Loucy (cell line): ENCODE measurements at regions not wholly inside any gene's neighbourhood (a gene's known extent, or its start where the extent isn't known, plus 50 kb on each side); places are given as distances from the start of the nearest gene placed in this dataset.
A peak's percentile ranks its signal among the peaks of the same experiment; 100 is the strongest.

Experiments
- H2AFZ ChIP-seq: fragments of 200-600 bp; sonication (generic); 2 replicates; pipeline ENCODE4 v1.6.0; 2016; ENCODE audit warnings: antibody characterized with exemption, mild to moderate bottlenecking, low read length, moderate library complexity
- H3F3A ChIP-seq: fragments of 200-600 bp; 2 replicates; pipeline ENCODE4 v1.6.0; 2016; ENCODE audit warnings: antibody characterized with exemption, low read depth, mild to moderate bottlenecking
- H3K27me3 ChIP-seq: fragments of 200-600 bp; sonication (generic); 2 replicates; pipeline ENCODE4 v1.6.1; 2014; ENCODE audit warnings: low read length, mild to moderate bottlenecking; ENCODE audit not compliant: insufficient read depth, poor library complexity, severe bottlenecking
- H3K36me3 ChIP-seq: fragments of 200-600 bp; sonication (generic); 2 replicates; pipeline ENCODE4 v1.6.1; 2016; ENCODE audit warnings: low read length; ENCODE audit not compliant: insufficient read depth
- H3K4me1 ChIP-seq: fragments of 200-600 bp; sonication (generic); 2 replicates; pipeline ENCODE4 v1.5.1; 2014; ENCODE audit warnings: low read length, mild to moderate bottlenecking; ENCODE audit not compliant: insufficient read depth, poor library complexity, severe bottlenecking
- H3K4me2 ChIP-seq: fragments of 200-600 bp; sonication (generic); 2 replicates; pipeline ENCODE4 v1.6.0; 2014; ENCODE audit warnings: antibody characterized with exemption, low read length, low read depth, mild to moderate bottlenecking; ENCODE audit not compliant: poor library complexity, severe bottlenecking
- H3K4me3 ChIP-seq: fragments of 200-600 bp; sonication (generic); 2 replicates; pipeline ENCODE4 v1.5.1; 2014; ENCODE audit warnings: low read length, mild to moderate bottlenecking, mixed read lengths; ENCODE audit not compliant: poor library complexity, severe bottlenecking
- H3K79me2 ChIP-seq: fragments of 200-600 bp; sonication (generic); 2 replicates; pipeline ENCODE4 v1.6.1; 2014; ENCODE audit warnings: low read length; ENCODE audit not compliant: insufficient read depth
- H3K9ac ChIP-seq: fragments of 200-600 bp; sonication (generic); 2 replicates; pipeline ENCODE4 v1.6.0; 2014; ENCODE audit warnings: mild to moderate bottlenecking, low read depth, low read length, moderate library complexity; ENCODE audit not compliant: poor library complexity, severe bottlenecking
- H3K9me2 ChIP-seq: fragments of 200-600 bp; sonication (generic); replicated peaks from 2 replicates; pipeline ENCODE4 v1.6.1; 2016; ENCODE audit warnings: low read depth, low read length, mixed read lengths
- H3K9me3 ChIP-seq: fragments of 200-600 bp; sonication (generic); 2 replicates; pipeline ENCODE4 v1.6.1; 2014; ENCODE audit warnings: mild to moderate bottlenecking, antibody characterized with exemption, low read length, low read depth; ENCODE audit not compliant: insufficient read depth
- H4K20me1 ChIP-seq: fragments of 200-600 bp; sonication (generic); 2 replicates; pipeline ENCODE4 v1.6.0; 2014; ENCODE audit warnings: antibody characterized with exemption, low read length, mild to moderate bottlenecking; ENCODE audit not compliant: insufficient read depth, poor library complexity, severe bottlenecking
- EZH2phosphoT487 ChIP-seq: fragments of 200-600 bp; IDR thresholded peaks from 2 replicates; pipeline ENCODE4 v1.6.1; 2018; ENCODE audit warnings: antibody characterized with exemption, mild to moderate bottlenecking, moderate library complexity, borderline replicate concordance
- TF ChIP-seq, protein P1 (sequence below): fragments of 200-600 bp; sonication (generic); conservative IDR thresholded peaks from 2 replicates; pipeline ENCODE4 v1.5.1; 2014; ENCODE audit warnings: mild to moderate bottlenecking, antibody characterized with exemption, low read length

DNA sequence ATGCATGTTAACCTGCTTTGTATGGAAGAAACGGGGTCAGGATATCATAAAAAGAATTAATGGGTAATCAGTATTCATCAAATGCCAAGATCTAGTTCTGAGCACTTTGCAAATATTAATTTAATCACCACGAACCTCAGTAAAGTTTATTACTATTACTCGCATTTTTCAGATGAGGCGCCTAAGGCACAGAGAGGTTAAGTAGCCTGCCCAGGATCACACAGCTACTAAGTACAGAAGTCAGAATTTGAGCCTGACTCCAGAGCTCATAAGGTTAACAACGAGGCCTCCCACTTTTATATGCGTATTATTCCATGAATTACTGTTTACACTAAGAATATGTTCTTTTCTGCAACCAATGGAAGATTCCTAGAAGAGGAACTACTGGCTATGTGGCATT, 109.6 kb upstream of the KLF13 start:
- Histone ChIP-seq H3K4me3 (peak overlapping the region; percentile 76), H3K4me2 (peak overlapping the region; percentile 70), H3K9me3 (no peaks in the 10 kb centered on the region), H3K79me2 (no peaks in the 10 kb centered on the region), H3K36me3 (no peaks in the 10 kb centered on the region), H3K9me2 (no peaks in the 10 kb centered on the region), H3K27me3 (no peaks in the 10 kb centered on the region), H4K20me1 (no peaks in the 10 kb centered on the region), H2AFZ (no peak overlapping the region), H3K4me1 (peaks cover 25% of the 10 kb centered on the region), H3F3A (0 out of 2 replicates have a peak, but pooled peaks cover 5% of the 10 kb centered on the region), H3K9ac (peak overlapping the region; percentile 82)
- TF ChIP-seq EZH2phosphoT487, result no peak
- TF ChIP-seq, protein P1, sequence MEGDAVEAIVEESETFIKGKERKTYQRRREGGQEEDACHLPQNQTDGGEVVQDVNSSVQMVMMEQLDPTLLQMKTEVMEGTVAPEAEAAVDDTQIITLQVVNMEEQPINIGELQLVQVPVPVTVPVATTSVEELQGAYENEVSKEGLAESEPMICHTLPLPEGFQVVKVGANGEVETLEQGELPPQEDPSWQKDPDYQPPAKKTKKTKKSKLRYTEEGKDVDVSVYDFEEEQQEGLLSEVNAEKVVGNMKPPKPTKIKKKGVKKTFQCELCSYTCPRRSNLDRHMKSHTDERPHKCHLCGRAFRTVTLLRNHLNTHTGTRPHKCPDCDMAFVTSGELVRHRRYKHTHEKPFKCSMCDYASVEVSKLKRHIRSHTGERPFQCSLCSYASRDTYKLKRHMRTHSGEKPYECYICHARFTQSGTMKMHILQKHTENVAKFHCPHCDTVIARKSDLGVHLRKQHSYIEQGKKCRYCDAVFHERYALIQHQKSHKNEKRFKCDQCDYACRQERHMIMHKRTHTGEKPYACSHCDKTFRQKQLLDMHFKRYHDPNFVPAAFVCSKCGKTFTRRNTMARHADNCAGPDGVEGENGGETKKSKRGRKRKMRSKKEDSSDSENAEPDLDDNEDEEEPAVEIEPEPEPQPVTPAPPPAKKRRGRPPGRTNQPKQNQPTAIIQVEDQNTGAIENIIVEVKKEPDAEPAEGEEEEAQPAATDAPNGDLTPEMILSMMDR, result no peak

DNA sequence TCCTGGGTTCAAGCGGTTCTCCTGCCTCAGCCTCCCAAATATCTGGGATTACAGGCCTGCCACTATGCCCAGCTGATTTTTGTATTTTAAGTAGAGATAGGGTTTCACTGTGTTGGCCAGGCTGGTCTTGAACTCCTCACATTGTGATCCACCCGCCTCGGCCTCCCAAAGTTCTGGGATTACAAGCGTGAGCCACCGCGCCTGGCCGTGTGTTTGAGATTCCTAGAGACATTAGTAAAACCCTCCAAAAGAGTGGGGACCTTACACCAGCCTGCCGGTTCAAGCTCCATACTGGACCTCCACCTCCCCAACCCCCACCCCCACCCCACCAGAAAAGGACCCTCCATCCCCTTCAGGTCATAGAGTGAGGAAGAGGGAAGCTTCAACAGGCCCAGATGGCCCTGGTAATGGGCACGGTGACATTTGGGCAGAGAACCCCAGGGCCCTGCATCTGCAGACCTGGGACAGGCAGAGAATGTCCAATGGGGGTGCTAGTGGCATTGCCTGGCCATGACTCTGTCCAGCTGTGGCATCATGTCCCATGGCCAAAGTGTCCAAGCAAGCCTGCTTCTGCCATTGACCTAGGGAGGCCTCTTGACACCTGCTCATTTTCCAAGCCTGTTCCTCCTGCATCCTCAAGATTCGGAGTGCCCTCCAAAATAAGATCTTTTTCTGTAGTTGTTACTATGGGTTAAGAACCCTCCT, 108.9 kb upstream of the KLF13 start:
- Histone ChIP-seq H3K9ac (no peak overlapping the region), H3K36me3 (no peaks in the 10 kb centered on the region), H3K79me2 (no peaks in the 10 kb centered on the region), H3K4me1 (peaks cover 30% of the 10 kb centered on the region), H2AFZ (no peak overlapping the region), H3K9me3 (no peaks in the 10 kb centered on the region), H3K4me3 (no peak overlapping the region), H3F3A (0 out of 2 replicates have a peak, but pooled peaks cover 5% of the 10 kb centered on the region), H4K20me1 (no peaks in the 10 kb centered on the region), H3K27me3 (no peaks in the 10 kb centered on the region), H3K9me2 (no peaks in the 10 kb centered on the region), H3K4me2 (no peak overlapping the region)
- TF ChIP-seq, protein P1, result no peak
- TF ChIP-seq EZH2phosphoT487, result no peak

DNA sequence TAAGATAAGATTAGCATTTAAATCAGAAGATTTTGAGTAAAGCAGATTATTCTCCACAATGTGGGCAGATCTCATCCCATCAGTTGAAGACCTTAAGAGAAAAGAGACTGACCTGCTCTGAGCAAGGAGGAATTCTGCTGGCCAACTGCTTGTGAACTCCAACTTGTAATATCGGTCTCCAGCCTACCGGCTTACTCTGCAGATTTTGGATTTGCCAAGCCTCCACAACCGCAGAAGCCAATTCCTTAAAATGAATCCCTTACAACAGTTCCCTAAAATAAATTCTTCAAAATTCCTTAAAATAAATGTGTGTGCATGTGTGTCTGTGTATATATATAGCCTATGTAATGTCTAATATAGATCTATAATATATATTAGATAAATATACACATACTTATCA, 107.4 kb upstream of the KLF13 start:
- Histone ChIP-seq H3K36me3 (no peaks in the 10 kb centered on the region), H3F3A (0 out of 2 replicates have a peak, but pooled peaks cover 5% of the 10 kb centered on the region), H3K27me3 (no peaks in the 10 kb centered on the region), H3K79me2 (no peaks in the 10 kb centered on the region), H3K4me2 (no peak overlapping the region), H3K9me3 (no peaks in the 10 kb centered on the region), H3K9me2 (no peaks in the 10 kb centered on the region), H4K20me1 (no peaks in the 10 kb centered on the region), H2AFZ (no peak overlapping the region), H3K9ac (no peak overlapping the region), H3K4me3 (peak overlapping the region; percentile 30), H3K4me1 (peaks cover 32% of the 10 kb centered on the region)
- TF ChIP-seq, protein P1, result no peak
- TF ChIP-seq EZH2phosphoT487, result no peak
